ENCODE measurements at regions not wholly inside any gene's neighbourhood (a gene's known extent, or its start where the extent isn't known, plus 50 kb on each side); places are given as distances from the start of the nearest gene placed in this dataset.

GRCh38 chr11:47928426-47928825, 51.9 kb upstream of the PTPRJ start:
- peak; percentile 49 to 80 (median 68) for DNase-seq

- DNase-seq = peak; percentile 41 to 80 (median 68)
These were observed 56.1 kb upstream of the PTPRJ start for GRCh38 chr11:47924184-47924691.

GRCh38 chr11:47923667-47924066, 56.7 kb upstream of the PTPRJ start:
- DNase-seq = peak in 1 of 4 experiments; percentile 26

GRCh38 chr11:47921080-47921555, 59.2 kb upstream of the PTPRJ start:
- peak in 1 of 4 experiments; percentile 25 for DNase-seq

GRCh38 chr11:47918882-47919495, 61.4 kb upstream of the PTPRJ start:
- no peak for DNase-seq

- no peak for DNase-seq
These were observed 62.0 kb upstream of the PTPRJ start for GRCh38 chr11:47918370-47918690.

- peak; percentile 74 to 85 (median 84) for DNase-seq
These were observed 62.6 kb upstream of the PTPRJ start for GRCh38 chr11:47917599-47918369.

- DNase-seq = no peak
These were observed 64.0 kb upstream of the PTPRJ start for GRCh38 chr11:47916361-47916841.

GRCh38 chr11:47915783-47916182, 64.6 kb upstream of the PTPRJ start:
- DNase-seq = no peak

- DNase-seq = no peak
These were observed 65.0 kb upstream of the PTPRJ start for GRCh38 chr11:47915374-47915773.

GRCh38 chr11:47914743-47915142, 65.6 kb upstream of the PTPRJ start:
- DNase-seq = no peak

- no peak for DNase-seq
These were observed 65.5 kb upstream of the NUP160 start for GRCh38 chr11:47913529-47914244.

GRCh38 chr11:47912843-47913437, 64.8 kb upstream of the NUP160 start:
- peak in 3 of 4 experiments; percentile 52 to 80 (median 70) for DNase-seq

GRCh38 chr11:47911149-47911548, 63.0 kb upstream of the NUP160 start:
- no peak for DNase-seq

- peak; percentile 14 to 68 (median 38) for DNase-seq
These were observed 60.0 kb upstream of the NUP160 start for GRCh38 chr11:47908198-47908597.

GRCh38 chr11:47907499-47907898, 59.3 kb upstream of the NUP160 start:
- no peak for DNase-seq

- no peak for DNase-seq
These were observed 57.9 kb upstream of the NUP160 start for GRCh38 chr11:47906066-47906465.

- peak in 3 of 4 experiments; percentile 18 to 46 (median 43) for DNase-seq
These were observed 57.4 kb upstream of the NUP160 start for GRCh38 chr11:47905358-47906059.

GRCh38 chr11:47904808-47905207, 56.7 kb upstream of the NUP160 start:
- no peak for DNase-seq

GRCh38 chr11:47904048-47904447, 55.9 kb upstream of the NUP160 start:
- DNase-seq = no peak

- DNase-seq = no peak
These were observed 51.7 kb upstream of the NUP160 start for GRCh38 chr11:47899801-47900200.
